CD4-positive, alpha-beta T cell (primary cell): ENCODE measurements at regions not wholly inside any gene's neighbourhood (a gene's known extent, or its start where the extent isn't known, plus 50 kb on each side); places are given as distances from the start of the nearest gene placed in this dataset.

ENCODE experiments used
- ATAC-seq: fragments of 200-7000 bp; cut with Tn5 transposase; one replicate; pipeline ENCODE4 v1.10.0; 2022; ENCODE audit warnings: mild to moderate bottlenecking; ENCODE audit not compliant: poor library complexity
- CTCF ChIA-PET: fragments of 350-600 bp; sonication (Branson Sonifier 250); formaldehyde crosslinking; loops from one replicate; lab custom pipeline; 2021; ENCODE audit warnings: antibody characterized with exemption, inconsistent platforms; lab: Charles Lee
- POLR2A ChIA-PET: fragments of 350-600 bp; sonication (Branson Sonifier 250); formaldehyde crosslinking; loops from one replicate; lab custom pipeline; 2021; ENCODE audit warnings: antibody characterized with exemption, inconsistent platforms; lab: Charles Lee
- DNase-seq, 14 experiments: peaks; one replicate each; pipeline ENCODE4 v3.0.0-alpha.2; 2013 to 2020; ENCODE audit warnings: mixed read lengths in 2 of 14
- H3K27ac ChIP-seq, 2 donors: one replicate each; pipeline versions ENCODE4 v1.5.1 to v1.7.0; 2013; ENCODE audit warnings: low read length in 2 of 2, low read depth in 1 of 2, mild to moderate bottlenecking in 1 of 2
- H3K27me3 ChIP-seq, 2 experiments: 1 replicate in 1 of 2; 2 replicates in 1 of 2; pipeline versions ENCODE4 v1.6.1 to v1.7.0; 2013; ENCODE audit warnings: low read length in 2 of 2, control low read depth in 1 of 2, mild to moderate bottlenecking in 1 of 2, moderate library complexity in 1 of 2; ENCODE audit not compliant: insufficient read depth in 2 of 2, control insufficient read depth in 1 of 2
- H3K36me3 ChIP-seq: one replicate; pipeline ENCODE4 v1.6.1; 2013; ENCODE audit warnings: low read length, control low read depth; ENCODE audit not compliant: insufficient read depth
- H3K4me1 ChIP-seq: one replicate; pipeline ENCODE4 v1.6.1; 2013; ENCODE audit warnings: low read length, control low read depth; ENCODE audit not compliant: insufficient read depth
- H3K4me3 ChIP-seq: one replicate; pipeline ENCODE4 v1.5.1; 2013; ENCODE audit warnings: mild to moderate bottlenecking, low read length, moderate library complexity
- H3K9me3 ChIP-seq, 2 experiments: 1 replicate in 1 of 2; 2 replicates in 1 of 2; pipeline versions ENCODE4 v1.6.1 to v1.7.0; 2013; ENCODE audit warnings: low read length in 2 of 2, mild to moderate bottlenecking in 2 of 2, control low read depth in 1 of 2, moderate library complexity in 1 of 2; ENCODE audit not compliant: control insufficient read depth in 1 of 2, insufficient read depth in 1 of 2
- H3K27ac Mint-ChIP-seq: one replicate; pipeline ENCODE4 v1.8.0; 2020; ENCODE audit warnings: mixed read lengths
- H3K27me3 Mint-ChIP-seq: one replicate; pipeline ENCODE4 v1.8.0; 2021; ENCODE audit warnings: mixed read lengths
- H3K36me3 Mint-ChIP-seq: one replicate; pipeline ENCODE4 v1.8.0; 2021; ENCODE audit warnings: low read depth, mixed read lengths
- H3K4me1 Mint-ChIP-seq: one replicate; pipeline ENCODE4 v1.8.0; 2021; ENCODE audit warnings: low read depth, mixed read lengths
- H3K4me3 Mint-ChIP-seq: one replicate; pipeline ENCODE4 v1.8.0; 2020; ENCODE audit warnings: mild to moderate bottlenecking, mixed read lengths
- H3K9me3 Mint-ChIP-seq: one replicate; pipeline ENCODE4 v1.8.0; 2020; ENCODE audit warnings: mixed read lengths
- CTCF ChIP-seq: fragments of 200-600 bp; IDR thresholded peaks from one replicate; pipeline ENCODE4 v1.8.0; 2022; ENCODE audit warnings: antibody characterized with exemption, mild to moderate bottlenecking
- intact Hi-C, 2 experiments: fragments of 100-400 bp; cut with DNase I in 1 of 2; cut with micrococcal nuclease in 1 of 2; formaldehyde crosslinking; loops; one replicate each; pipeline versions ENCODE4 v1.15.1 to v1.9.0; 2023 to 2025; cut with DNase I, micrococcal nuclease

- no peak overlapping the region for H3K4me3 ChIP-seq
- H3K27me3 ChIP-seq, result no peaks in the 10 kb centered on the region
- ChIA-PET CTCF (no interaction called here), POLR2A (no interaction called here)
- H3K27ac ChIP-seq, result no peak overlapping the region
- peaks cover 0 to 14% of the 10 kb centered on the region in 2 experiments for H3K9me3 ChIP-seq
- no peak for TF ChIP-seq CTCF
- H3K27ac Mint-ChIP-seq, result no peak overlapping the region
- no peak for ATAC-seq
- DNase-seq, result no peak
- no peak overlapping the region for H3K4me3 Mint-ChIP-seq
- H3K9me3 Mint-ChIP-seq, result peaks cover 2% of the 10 kb centered on the region
- intact Hi-C loops, result loop anchor here in 1 of 2 experiments (10.0 kb wide), 1 partner anchor 57 kb away; no protein-coding TSS in a partner anchor
- no peaks in the 10 kb centered on the region for H3K4me1 Mint-ChIP-seq
- H3K36me3 ChIP-seq, result no peaks in the 10 kb centered on the region
- H3K27me3 Mint-ChIP-seq, result no peaks in the 10 kb centered on the region
- H3K4me1 ChIP-seq, result no peaks in the 10 kb centered on the region
- H3K36me3 Mint-ChIP-seq, result no peaks in the 10 kb centered on the region
Observed at GRCh38 chr7:67631476-67631875, 634.8 kb downstream of the TYW1 start.

- no peak overlapping the region for H3K4me3 Mint-ChIP-seq
- no peak overlapping the region for H3K4me3 ChIP-seq
- no peak overlapping the region for H3K27ac Mint-ChIP-seq
- CTCF ChIA-PET, result no interaction called here
- no peak for TF ChIP-seq CTCF
- peaks cover 2% of the 10 kb centered on the region for H3K9me3 Mint-ChIP-seq
- no peaks in the 10 kb centered on the region for H3K27me3 Mint-ChIP-seq
- ATAC-seq (no peak), DNase-seq (no peak)
- POLR2A ChIA-PET, result no interaction called here
- H3K36me3 Mint-ChIP-seq, result no peaks in the 10 kb centered on the region
- H3K9me3 ChIP-seq, result peaks cover 0 to 11% of the 10 kb centered on the region in 2 experiments
- H3K4me1 ChIP-seq, result no peaks in the 10 kb centered on the region
- intact Hi-C loops, result loop anchor here in 1 of 2 experiments (10.0 kb wide), 1 partner anchor 60 kb away; no protein-coding TSS in a partner anchor
- H3K36me3 ChIP-seq, result no peaks in the 10 kb centered on the region
- no peaks in the 10 kb centered on the region for H3K4me1 Mint-ChIP-seq
- H3K27me3 ChIP-seq, result no peaks in the 10 kb centered on the region
- H3K27ac ChIP-seq, result no peak overlapping the region
Observed at GRCh38 chr7:67635271-67635670, 638.6 kb downstream of the TYW1 start.

- Histone ChIP-seq H3K36me3 (no peaks in the 10 kb centered on the region), H3K9me3 (peaks cover 0 to 10% of the 10 kb centered on the region in 2 experiments), H3K27me3 (no peaks in the 10 kb centered on the region), H3K27ac (no peak overlapping the region), H3K4me1 (no peaks in the 10 kb centered on the region), H3K4me3 (no peak overlapping the region)
- Mint-ChIP-seq H3K4me1 (no peaks in the 10 kb centered on the region), H3K4me3 (no peak overlapping the region), H3K9me3 (peaks cover 2% of the 10 kb centered on the region), H3K27ac (no peak overlapping the region), H3K36me3 (no peaks in the 10 kb centered on the region), H3K27me3 (no peaks in the 10 kb centered on the region)
- POLR2A ChIA-PET, result no interaction called here
- no peak for TF ChIP-seq CTCF
- intact Hi-C loops, result loop anchor here in 1 of 2 experiments (10.0 kb wide), 1 partner anchor 62 kb away; no protein-coding TSS in a partner anchor
- ATAC-seq, result no peak
- DNase-seq, result no peak
- CTCF ChIA-PET, result no interaction called here
Observed at GRCh38 chr7:67636348-67637022, 639.9 kb downstream of the TYW1 start.
